ENCODE measurements at regions not wholly inside any gene's neighbourhood (a gene's known extent, or its start where the extent isn't known, plus 50 kb on each side); places are given as distances from the start of the nearest gene placed in this dataset.

GRCh38 chr1:219266524-219266923, 92.8 kb downstream of the LYPLAL1 start:
- Histone ChIP-seq H3K9me3 (peaks cover 0 to 2% of the 10 kb centered on the region in 2 donors), H3K36me3 (no peaks in the 10 kb centered on the region), H3K27ac (no peak overlapping the region), H3K4me1 (peaks cover 0 to 3% of the 10 kb centered on the region in 2 donors), H3K27me3 (no peaks in the 10 kb centered on the region), H3K4me3 (no peak overlapping the region)
- TF ChIP-seq CTCF (IDR thresholded peaks at IDR 0.05), result no peak
- DNase-seq (ENCODE audit: low spot score in 2 of 2), result no peak
- intact Hi-C loops (cut with DNase I), result no loop called here

- no peak for TF ChIP-seq CTCF (IDR thresholded peaks at IDR 0.05)
- Histone ChIP-seq H3K27ac (no peak overlapping the region), H3K36me3 (no peaks in the 10 kb centered on the region), H3K9me3 (peaks cover 0 to 15% of the 10 kb centered on the region in 2 donors), H3K4me1 (peaks cover 0 to 3% of the 10 kb centered on the region in 2 donors), H3K4me3 (no peak overlapping the region), H3K27me3 (no peaks in the 10 kb centered on the region)
- no peak for DNase-seq (ENCODE audit: low spot score in 2 of 2)
- intact Hi-C loops (cut with DNase I), result no loop called here
Observed at GRCh38 chr1:219265026-219265515, 91.4 kb downstream of the LYPLAL1 start.

GRCh38 chr1:219264561-219264960, 90.9 kb downstream of the LYPLAL1 start:
- no peak for TF ChIP-seq CTCF (IDR thresholded peaks at IDR 0.05)
- Histone ChIP-seq H3K36me3 (no peaks in the 10 kb centered on the region), H3K9me3 (peaks cover 0 to 15% of the 10 kb centered on the region in 2 donors), H3K27ac (no peak overlapping the region), H3K4me1 (peaks cover 0 to 3% of the 10 kb centered on the region in 2 donors), H3K4me3 (no peak overlapping the region), H3K27me3 (no peaks in the 10 kb centered on the region)
- DNase-seq (ENCODE audit: low spot score in 2 of 2), result no peak
- intact Hi-C loops (cut with DNase I), result no loop called here

All from ascending aorta (tissue), 2 donors.